NCI-H748 treated with DMSO at 0.1 percent for 48 hours (cell line): ENCODE measurements at regions not wholly inside any gene's neighbourhood (a gene's known extent, or its start where the extent isn't known, plus 50 kb on each side); places are given as distances from the start of the nearest gene placed in this dataset.

Experiments
- DNase-seq: peaks from one replicate; lab custom pipeline; 2025; lab: John Stamatoyannopoulos, UW

DNA sequence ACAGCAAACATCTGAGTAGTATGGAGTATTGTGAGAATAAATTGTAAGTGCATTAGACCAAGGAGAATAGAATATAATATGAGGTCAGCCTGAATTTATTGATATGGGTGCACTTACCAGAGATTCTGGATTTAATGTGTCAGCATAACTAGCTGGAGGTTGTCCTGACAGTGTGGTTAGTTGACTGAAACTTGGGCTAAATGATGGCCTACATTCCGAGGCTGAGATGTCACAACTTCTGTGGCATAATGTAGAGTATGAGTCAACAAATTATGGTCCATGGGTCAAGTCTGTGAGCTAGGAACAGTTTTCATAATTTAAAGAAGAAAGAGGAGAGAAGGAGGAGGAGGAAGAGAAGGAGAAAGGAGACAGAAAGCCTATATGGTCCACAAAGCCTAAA lies 127.6 kb downstream of the QPCT start:
- no peak for DNase-seq

GRCh38 chr2:37472959-37473358 lies 128.5 kb downstream of the QPCT start:
- DNase-seq = peak; percentile 70

- DNase-seq = no peak
These were observed 132.0 kb downstream of the QPCT start for GRCh38 chr2:37476411-37476810.

- DNase-seq = no peak
These were observed 133.5 kb downstream of the QPCT start for GRCh38 chr2:37477921-37478320.

GRCh38 chr2:37481244-37481643 lies 136.8 kb downstream of the QPCT start:
- DNase-seq = no peak

- no peak for DNase-seq
These were observed 144.6 kb downstream of the QPCT start for GRCh38 chr2:37489041-37489456.

- DNase-seq = no peak
These were observed 145.1 kb downstream of the QPCT start for GRCh38 chr2:37489536-37489935.

GRCh38 chr2:37493425-37493824 lies 149.0 kb downstream of the QPCT start:
- no peak for DNase-seq

DNA sequence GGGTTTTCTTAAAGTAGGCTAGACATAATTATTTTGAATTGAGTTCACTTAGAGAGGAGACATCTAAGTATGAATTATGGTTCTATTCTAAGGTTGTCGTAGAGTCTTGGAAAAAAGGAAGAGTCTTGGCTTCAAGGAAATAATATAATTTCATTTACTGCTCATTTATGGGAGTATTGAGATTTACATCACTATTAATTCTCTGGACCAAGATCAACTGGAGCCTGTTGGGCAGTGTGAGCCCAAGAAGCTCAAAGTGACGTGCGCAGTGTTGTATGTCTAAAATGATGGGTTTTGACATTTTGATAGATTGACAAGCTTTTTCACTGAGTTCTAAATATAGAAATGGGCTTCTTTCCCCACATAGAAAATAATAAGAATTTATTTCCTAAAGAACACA lies 154.7 kb downstream of the QPCT start:
- no peak for DNase-seq

DNA sequence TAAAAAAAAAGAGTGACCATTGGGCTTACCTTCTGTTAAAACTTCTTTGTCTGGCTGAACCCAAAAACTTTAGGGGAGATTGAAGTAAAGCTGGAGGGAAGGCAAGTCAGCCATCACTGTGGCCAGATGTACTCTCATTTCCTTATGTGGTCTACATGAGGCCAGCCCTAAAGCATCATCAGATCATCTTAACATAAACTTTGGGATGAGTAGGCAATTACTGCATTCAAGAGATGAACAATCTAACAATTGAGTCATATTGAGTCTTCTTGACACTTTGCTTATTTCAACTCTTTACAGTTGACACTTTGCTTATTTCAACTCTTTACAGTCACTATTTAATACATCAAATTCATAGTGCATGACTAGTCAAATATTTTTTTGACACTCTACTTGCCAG lies 155.6 kb downstream of the QPCT start:
- DNase-seq = no peak

GRCh38 chr2:37501113-37501512 lies 156.7 kb downstream of the QPCT start:
- no peak for DNase-seq

DNA sequence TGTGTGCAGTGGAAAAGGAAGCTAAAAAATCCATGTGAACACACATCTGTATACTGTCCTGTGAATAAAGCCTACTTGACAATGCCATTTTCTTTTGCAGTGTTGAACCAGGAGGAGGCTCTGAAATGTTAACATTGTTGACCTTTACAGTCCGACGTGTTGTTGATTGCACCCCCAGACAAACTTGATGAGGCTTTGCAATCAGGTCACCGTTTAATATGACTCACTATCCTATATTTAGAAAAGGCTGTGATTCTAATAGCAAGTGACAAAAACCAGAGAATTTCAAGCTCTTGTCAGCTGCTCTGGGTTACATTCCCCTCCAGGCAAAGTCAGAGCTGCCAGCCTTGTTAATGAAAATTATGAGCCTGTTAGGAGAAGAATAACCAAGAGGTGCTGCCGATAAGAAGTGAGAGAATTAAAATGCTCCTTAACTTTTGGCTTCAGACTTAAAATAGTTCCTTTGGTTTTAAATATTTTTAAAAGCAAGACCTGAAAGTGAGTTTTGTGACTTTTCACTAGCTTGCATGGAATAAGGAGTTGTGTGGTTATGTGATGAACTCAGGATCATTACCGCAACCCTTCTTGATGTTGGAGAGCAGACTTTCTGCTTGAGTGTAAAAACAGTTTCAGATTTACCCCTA lies 162.1 kb downstream of the QPCT start:
- no peak for DNase-seq

DNA sequence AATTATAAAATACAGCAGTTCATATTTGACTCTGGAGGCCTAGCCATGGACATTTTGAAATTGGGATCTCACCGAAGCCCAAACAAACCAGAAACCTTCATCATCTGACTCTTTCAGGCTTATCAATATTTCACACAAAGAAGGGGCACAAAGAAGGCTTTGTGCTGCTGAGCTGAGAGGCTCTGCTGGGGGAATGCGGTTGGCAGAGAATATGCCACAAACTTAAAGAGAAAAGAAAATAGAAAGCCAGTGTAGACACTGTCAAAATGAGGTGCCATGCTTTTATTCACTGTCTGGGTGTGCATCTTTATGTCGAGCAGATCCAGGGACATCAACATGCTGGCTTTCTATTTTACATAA lies 162.6 kb downstream of the QPCT start:
- DNase-seq = no peak

- no peak for DNase-seq
These were observed 163.3 kb downstream of the QPCT start for GRCh38 chr2:37507703-37508102.

GRCh38 chr2:37512971-37513370 lies 158.5 kb downstream of the CDC42EP3 start:
- DNase-seq = no peak

DNA sequence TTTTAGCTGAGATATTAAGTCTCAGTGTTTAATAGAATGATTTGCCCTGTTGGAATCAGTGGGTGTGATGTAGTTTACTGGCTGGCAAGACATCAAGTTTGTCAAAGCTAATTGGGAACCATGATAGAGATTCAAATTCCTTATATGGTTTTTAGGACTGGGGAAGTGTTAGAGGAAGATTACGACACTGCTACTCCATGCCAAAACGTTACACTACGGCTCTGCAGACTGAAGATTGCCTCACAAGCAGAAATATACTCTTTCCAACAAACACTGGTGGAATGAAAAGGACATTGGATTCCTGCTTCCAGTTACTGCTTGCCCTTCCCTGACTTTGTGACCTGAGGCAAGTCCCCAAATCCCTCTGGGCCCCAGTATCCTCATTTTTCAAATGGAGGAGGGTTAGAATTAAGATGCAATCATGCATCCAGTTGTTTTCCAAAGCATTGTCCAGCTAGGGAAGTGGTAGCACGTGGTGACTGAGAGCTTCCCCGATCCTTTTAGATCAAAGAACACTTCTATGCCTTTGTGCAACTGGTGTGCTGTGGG lies 147.6 kb downstream of the CDC42EP3 start:
- no peak for DNase-seq

- DNase-seq = no peak
These were observed 145.1 kb downstream of the CDC42EP3 start for GRCh38 chr2:37526323-37526722.

DNA sequence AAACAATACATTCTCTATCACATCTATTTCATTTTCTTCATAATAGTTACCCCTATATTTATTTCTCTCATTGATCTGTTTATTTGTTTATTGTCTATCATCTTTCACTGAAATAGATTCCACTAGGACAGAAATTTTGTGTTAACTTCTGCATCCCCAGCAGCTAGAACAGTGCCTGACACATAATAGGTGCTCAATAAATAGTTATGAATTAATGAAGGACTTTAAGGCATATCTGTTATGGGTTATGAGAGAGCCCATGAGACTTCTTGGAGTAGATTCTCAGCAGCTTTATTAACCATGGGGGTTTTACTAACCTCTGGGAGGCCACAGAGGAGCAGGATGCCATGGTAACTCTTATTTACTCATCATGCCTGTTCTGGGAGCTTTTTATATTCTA lies 144.6 kb downstream of the CDC42EP3 start:
- no peak for DNase-seq

DNA sequence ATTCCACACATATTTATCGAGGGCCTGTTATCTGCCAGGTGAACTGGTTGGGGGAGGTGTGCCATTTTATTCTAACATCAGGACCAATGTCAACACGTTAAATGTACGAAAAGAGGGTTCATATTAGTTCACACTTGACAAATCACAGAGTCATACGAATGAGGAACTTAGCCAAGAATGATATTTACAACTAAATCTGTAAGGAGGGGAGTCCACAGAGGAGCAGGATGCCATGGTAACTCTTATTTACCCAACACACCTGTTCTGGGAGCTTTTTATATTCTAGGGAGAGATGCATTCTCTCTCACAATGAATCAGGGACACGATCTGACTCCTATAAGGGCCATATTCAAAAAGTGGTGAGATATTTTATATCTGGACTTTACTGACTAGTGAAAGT lies 144.1 kb downstream of the CDC42EP3 start:
- DNase-seq = peak; percentile 94

DNA sequence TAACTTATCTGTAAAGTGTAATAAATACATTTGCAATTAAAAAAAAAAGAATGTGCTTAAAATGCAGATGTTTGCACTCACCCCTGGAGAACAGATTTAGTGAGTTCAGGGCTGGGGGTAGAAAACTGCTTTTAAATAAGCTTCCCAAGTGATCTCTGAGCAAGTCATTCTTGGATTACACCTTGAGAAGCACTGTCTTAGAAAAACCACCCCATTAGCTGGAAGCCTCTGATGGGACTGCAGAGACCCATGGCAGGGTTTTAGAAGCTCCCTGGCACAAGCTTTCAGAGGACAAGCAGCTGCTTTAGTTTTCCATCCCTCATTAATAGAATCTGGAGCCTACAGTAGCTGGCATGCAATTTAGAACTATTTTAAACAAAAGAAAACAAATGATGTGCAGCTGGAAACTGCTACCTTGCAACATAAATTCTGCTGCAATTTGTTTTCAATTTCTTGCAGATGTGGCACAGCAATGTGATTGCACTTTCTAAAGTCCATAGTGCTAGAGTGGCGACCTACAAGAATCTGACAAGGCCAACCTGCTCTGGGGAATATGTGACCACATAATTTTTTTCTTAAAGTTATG lies 141.5 kb downstream of the CDC42EP3 start:
- no peak for DNase-seq

DNA sequence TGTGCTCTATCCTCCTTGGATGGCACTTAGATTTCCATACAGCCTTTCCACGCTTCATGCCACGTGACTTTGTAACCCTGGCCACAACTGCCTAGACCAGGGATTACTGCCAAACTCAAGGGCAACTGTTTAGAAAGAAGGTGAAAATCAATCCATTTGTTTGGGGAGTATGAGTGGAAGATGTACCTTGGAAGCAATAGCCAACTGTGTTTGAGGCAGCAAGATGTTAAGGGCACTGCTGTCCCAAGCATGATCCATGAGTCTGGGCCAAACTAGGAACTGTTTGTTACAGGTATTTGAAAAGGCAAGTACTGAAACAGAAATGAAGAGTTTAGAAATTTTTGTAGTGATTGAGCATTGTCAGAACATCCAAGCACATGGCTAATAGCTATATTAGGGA lies 138.9 kb downstream of the CDC42EP3 start:
- DNase-seq = no peak

GRCh38 chr2:37537316-37537715 lies 134.1 kb downstream of the CDC42EP3 start:
- DNase-seq = no peak

DNA sequence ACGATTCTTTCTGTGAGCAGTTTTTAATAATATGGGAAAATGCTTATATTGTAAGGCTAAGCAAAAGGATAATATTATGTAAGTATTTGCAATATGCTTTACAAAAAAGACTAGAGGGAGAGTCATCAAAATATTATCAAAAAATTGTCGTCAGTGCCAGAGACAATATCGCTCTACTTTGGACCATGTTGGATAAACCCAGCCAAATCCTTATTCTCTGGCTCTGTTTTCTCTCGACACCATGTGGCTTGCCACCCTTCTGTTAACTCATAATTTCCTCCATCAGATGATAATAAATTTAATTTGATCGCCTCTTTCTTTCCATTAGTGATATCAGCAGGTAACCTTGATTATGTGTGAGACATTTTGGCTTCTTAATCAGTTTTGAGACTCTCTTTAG lies 129.9 kb downstream of the CDC42EP3 start:
- DNase-seq = no peak

DNA sequence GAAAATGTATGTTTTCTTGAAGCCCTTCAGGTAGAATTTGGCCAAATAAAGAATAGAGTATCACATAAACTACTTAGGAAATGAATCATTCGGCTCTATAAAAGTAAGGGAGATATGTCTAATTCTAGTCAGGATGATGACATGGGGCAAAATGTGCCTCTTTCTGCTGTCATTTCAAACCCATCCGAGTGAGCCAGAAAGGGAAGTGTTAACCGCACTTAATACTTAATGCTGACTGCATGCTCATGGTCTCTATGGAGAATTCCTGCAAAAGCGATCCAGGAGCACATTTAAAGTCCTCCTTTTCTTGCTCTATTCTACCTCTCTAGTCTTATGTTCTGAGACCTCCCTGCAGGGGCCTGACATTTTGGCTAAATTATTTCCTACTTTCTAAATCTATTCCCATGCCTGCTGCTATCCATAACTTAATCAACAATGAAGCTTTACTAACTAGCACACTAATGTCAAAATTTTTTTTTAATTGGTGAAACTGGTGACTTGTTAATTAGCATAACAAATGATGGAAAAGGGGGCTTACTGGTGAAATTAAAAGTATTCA lies 127.4 kb downstream of the CDC42EP3 start:
- DNase-seq = no peak
